ENCODE measurements at regions not wholly inside any gene's neighbourhood (a gene's known extent, or its start where the extent isn't known, plus 50 kb on each side); places are given as distances from the start of the nearest gene placed in this dataset.
"Not testable (repeated sequence)": the region's sequence is repeated elsewhere in the genome, so short reads cannot be mapped to it uniquely, and the experiment has no call there.

- TF ChIP-seq CTCF, POLR2A (IDR thresholded peaks at IDR 0.05): not testable (repeated sequence)
These were observed 808.3 kb downstream of the SLITRK1 start for GRCh38 chr13:83073930-83074329.
